Esophagus muscularis mucosa (tissue), 4 donors: ENCODE measurements at regions not wholly inside any gene's neighbourhood (a gene's known extent, or its start where the extent isn't known, plus 50 kb on each side); places are given as distances from the start of the nearest gene placed in this dataset.
"Not testable (repeated sequence)": the region's sequence is repeated elsewhere in the genome, so short reads cannot be mapped to it uniquely, and the experiment has no call there.

Experiments used
- EP300 ChIP-seq: sonication (generic); formaldehyde crosslinking; IDR thresholded peaks from one replicate; pipeline ENCODE4 v1.6.1; 2017; ENCODE audit warnings: antibody characterized with exemption
- POLR2AphosphoS5 ChIP-seq, 2 donors: sonication (generic); formaldehyde crosslinking; IDR thresholded peaks; one replicate each; pipeline ENCODE4 v1.6.1; 2017; ENCODE audit warnings: antibody characterized with exemption in 2 of 2
- TF ChIP-seq, protein P1 (sequence below), 3 experiments: fragments of 200-600 bp in 2 of 3; fragments of 450-650 bp in 1 of 3; sonication (generic) in 2 of 3; IDR thresholded peaks; one replicate each; pipeline ENCODE4 v1.5.1; 2017 to 2019; ENCODE audit warnings: antibody characterized with exemption in 3 of 3, mild to moderate bottlenecking in 2 of 3, moderate library complexity in 1 of 3

DNA sequence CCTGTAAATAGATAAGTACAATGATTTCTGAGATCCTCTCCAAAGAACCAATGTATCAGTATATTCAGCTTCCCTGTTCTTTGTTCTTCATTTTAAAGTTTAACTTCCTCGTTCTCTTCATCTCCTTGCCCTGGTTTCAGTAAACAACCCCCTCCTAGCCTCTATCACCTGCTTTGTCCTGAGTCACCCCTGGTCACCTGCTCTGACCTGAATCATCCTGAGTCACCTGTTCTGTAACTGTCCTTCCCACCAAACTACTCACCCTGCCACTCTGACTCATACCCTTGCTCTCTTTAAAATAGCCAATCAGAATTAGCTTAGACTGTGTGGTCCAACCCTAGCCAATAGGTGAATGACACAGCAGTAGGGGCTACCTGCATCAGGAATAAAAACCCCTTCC lies 313.0 kb upstream of the LRRC3B start:
- TF ChIP-seq, protein P1, sequence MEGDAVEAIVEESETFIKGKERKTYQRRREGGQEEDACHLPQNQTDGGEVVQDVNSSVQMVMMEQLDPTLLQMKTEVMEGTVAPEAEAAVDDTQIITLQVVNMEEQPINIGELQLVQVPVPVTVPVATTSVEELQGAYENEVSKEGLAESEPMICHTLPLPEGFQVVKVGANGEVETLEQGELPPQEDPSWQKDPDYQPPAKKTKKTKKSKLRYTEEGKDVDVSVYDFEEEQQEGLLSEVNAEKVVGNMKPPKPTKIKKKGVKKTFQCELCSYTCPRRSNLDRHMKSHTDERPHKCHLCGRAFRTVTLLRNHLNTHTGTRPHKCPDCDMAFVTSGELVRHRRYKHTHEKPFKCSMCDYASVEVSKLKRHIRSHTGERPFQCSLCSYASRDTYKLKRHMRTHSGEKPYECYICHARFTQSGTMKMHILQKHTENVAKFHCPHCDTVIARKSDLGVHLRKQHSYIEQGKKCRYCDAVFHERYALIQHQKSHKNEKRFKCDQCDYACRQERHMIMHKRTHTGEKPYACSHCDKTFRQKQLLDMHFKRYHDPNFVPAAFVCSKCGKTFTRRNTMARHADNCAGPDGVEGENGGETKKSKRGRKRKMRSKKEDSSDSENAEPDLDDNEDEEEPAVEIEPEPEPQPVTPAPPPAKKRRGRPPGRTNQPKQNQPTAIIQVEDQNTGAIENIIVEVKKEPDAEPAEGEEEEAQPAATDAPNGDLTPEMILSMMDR (IDR thresholded peaks at IDR 0.05), result not testable (repeated sequence)
- not testable (repeated sequence) for TF ChIP-seq POLR2AphosphoS5 (IDR thresholded peaks at IDR 0.05); EP300
